ENCODE measurements at regions not wholly inside any gene's neighbourhood (a gene's known extent, or its start where the extent isn't known, plus 50 kb on each side); places are given as distances from the start of the nearest gene placed in this dataset.

- TF ChIP-seq ZNF2 (tag by site-specific recombination; IDR thresholded peaks at IDR 0.05), result no peak
- TF ChIP-seq, protein P1, sequence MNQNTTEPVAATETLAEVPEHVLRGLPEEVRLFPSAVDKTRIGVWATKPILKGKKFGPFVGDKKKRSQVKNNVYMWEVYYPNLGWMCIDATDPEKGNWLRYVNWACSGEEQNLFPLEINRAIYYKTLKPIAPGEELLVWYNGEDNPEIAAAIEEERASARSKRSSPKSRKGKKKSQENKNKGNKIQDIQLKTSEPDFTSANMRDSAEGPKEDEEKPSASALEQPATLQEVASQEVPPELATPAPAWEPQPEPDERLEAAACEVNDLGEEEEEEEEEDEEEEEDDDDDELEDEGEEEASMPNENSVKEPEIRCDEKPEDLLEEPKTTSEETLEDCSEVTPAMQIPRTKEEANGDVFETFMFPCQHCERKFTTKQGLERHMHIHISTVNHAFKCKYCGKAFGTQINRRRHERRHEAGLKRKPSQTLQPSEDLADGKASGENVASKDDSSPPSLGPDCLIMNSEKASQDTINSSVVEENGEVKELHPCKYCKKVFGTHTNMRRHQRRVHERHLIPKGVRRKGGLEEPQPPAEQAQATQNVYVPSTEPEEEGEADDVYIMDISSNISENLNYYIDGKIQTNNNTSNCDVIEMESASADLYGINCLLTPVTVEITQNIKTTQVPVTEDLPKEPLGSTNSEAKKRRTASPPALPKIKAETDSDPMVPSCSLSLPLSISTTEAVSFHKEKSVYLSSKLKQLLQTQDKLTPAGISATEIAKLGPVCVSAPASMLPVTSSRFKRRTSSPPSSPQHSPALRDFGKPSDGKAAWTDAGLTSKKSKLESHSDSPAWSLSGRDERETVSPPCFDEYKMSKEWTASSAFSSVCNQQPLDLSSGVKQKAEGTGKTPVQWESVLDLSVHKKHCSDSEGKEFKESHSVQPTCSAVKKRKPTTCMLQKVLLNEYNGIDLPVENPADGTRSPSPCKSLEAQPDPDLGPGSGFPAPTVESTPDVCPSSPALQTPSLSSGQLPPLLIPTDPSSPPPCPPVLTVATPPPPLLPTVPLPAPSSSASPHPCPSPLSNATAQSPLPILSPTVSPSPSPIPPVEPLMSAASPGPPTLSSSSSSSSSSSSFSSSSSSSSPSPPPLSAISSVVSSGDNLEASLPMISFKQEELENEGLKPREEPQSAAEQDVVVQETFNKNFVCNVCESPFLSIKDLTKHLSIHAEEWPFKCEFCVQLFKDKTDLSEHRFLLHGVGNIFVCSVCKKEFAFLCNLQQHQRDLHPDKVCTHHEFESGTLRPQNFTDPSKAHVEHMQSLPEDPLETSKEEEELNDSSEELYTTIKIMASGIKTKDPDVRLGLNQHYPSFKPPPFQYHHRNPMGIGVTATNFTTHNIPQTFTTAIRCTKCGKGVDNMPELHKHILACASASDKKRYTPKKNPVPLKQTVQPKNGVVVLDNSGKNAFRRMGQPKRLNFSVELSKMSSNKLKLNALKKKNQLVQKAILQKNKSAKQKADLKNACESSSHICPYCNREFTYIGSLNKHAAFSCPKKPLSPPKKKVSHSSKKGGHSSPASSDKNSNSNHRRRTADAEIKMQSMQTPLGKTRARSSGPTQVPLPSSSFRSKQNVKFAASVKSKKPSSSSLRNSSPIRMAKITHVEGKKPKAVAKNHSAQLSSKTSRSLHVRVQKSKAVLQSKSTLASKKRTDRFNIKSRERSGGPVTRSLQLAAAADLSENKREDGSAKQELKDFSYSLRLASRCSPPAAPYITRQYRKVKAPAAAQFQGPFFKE (tag by site-specific recombination; IDR thresholded peaks at IDR 0.05; ENCODE audit: borderline replicate concordance), result no peak
- TF ChIP-seq, protein P2, sequence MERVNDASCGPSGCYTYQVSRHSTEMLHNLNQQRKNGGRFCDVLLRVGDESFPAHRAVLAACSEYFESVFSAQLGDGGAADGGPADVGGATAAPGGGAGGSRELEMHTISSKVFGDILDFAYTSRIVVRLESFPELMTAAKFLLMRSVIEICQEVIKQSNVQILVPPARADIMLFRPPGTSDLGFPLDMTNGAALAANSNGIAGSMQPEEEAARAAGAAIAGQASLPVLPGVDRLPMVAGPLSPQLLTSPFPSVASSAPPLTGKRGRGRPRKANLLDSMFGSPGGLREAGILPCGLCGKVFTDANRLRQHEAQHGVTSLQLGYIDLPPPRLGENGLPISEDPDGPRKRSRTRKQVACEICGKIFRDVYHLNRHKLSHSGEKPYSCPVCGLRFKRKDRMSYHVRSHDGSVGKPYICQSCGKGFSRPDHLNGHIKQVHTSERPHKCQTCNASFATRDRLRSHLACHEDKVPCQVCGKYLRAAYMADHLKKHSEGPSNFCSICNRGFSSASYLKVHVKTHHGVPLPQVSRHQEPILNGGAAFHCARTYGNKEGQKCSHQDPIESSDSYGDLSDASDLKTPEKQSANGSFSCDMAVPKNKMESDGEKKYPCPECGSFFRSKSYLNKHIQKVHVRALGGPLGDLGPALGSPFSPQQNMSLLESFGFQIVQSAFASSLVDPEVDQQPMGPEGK (tag by site-specific recombination; IDR thresholded peaks at IDR 0.05), result no peak
- TF ChIP-seq PBX3 (CRISPR knock-in tag; IDR thresholded peaks at IDR 0.05), result no peak
- no peak for TF ChIP-seq ZNF76 (tag by site-specific recombination; IDR thresholded peaks at IDR 0.05; ENCODE audit: borderline replicate concordance, low read depth)
- no peak for TF ChIP-seq ZNF792 (tag by site-specific recombination; IDR thresholded peaks at IDR 0.05)
Observed at GRCh38 chr16:89040391-89040790, 53.3 kb upstream of the ACSF3 start (continued).

GRCh38 chr16:89040861-89041570 is 52.6 kb upstream of the ACSF3 start:
- TF ChIP-seq ZNF398 (tag by site-specific recombination; IDR thresholded peaks at IDR 0.05) (no peak), ZBTB20 (tag by site-specific recombination; IDR thresholded peaks at IDR 0.05) (no peak), ZNF140 (tag by site-specific recombination; IDR thresholded peaks at IDR 0.05) (no peak), SETDB1 (IDR thresholded peaks at IDR 0.05; ENCODE audit: insufficient read length, low read length) (no peak), ZNF37A (tag by site-specific recombination; IDR thresholded peaks at IDR 0.05) (no peak), ZNF211 (tag by site-specific recombination; IDR thresholded peaks at IDR 0.05; ENCODE audit: low read depth) (no peak), ZNF341 (tag by site-specific recombination; IDR thresholded peaks at IDR 0.05; ENCODE audit: low read depth) (no peak), OSR2 (tag by site-specific recombination; IDR thresholded peaks at IDR 0.05) (no peak), ZNF621 (tag by site-specific recombination; IDR thresholded peaks at IDR 0.05) (no peak)

More at GRCh38 chr16:89040861-89041570, 52.6 kb upstream of the ACSF3 start:
- H3K9me3 ChIP-seq (ENCODE audit: control insufficient read depth, insufficient read depth, low read depth, low read length), result no peaks in the 10 kb centered on the region
- H3K27ac ChIP-seq (ENCODE audit: extremely low read depth, low read depth, low read length), result no peak overlapping the region
- H3K4me1 ChIP-seq (ENCODE audit: control insufficient read depth, insufficient read depth, low read length), result no peaks in the 10 kb centered on the region
- no peak overlapping the region for H3K4me3 ChIP-seq (ENCODE audit: low read depth, low read length)
- ChIA-PET POLR2A (no interaction called here), CTCF (no interaction called here)
- H3K36me3 ChIP-seq (ENCODE audit: control insufficient read depth in 2 of 2, insufficient read depth in 1 of 2, low read length in 2 of 2), result no peaks in the 10 kb centered on the region
